ENCODE measurements at regions not wholly inside any gene's neighbourhood (a gene's known extent, or its start where the extent isn't known, plus 50 kb on each side); places are given as distances from the start of the nearest gene placed in this dataset.

GRCh38 chr20:22293886-22294285 lies 290.5 kb downstream of the FOXA2 start:
- Mint-ChIP-seq H3K4me3 (no peak overlapping the region), H3K27me3 (no peaks in the 10 kb centered on the region)

DNA sequence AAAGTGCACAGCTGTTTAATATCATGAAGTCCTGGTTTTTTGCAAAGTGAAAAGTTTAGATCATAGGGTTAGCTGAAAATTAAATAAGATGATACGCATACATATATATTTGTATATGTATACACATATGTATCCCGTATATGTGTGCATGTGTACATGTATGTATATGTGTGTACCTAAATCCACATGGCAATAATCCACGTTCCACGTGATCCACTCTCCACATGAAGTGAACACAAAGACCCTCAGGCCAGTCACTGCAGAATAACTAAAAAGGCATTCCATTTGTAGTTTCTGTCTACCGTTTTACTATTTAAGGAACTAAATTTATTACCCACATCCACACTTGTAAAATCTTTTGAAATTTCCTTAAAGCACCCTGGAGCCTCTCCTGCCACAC lies 294.9 kb downstream of the FOXA2 start:
- no peak overlapping the region for H3K27ac Mint-ChIP-seq
- no peaks in the 10 kb centered on the region for H3K9me3 Mint-ChIP-seq (ENCODE audit: low read depth)
- H3K4me1 Mint-ChIP-seq (ENCODE audit: low read depth), result no peaks in the 10 kb centered on the region
- no peak overlapping the region for H3K4me3 Mint-ChIP-seq
- no peaks in the 10 kb centered on the region for H3K36me3 Mint-ChIP-seq
- H3K27me3 Mint-ChIP-seq, result no peaks in the 10 kb centered on the region

More at GRCh38 chr20:22293886-22294285, 290.5 kb downstream of the FOXA2 start:
- no peaks in the 10 kb centered on the region for H3K9me3 Mint-ChIP-seq (ENCODE audit: low read depth)
- H3K4me1 Mint-ChIP-seq (ENCODE audit: low read depth), result no peaks in the 10 kb centered on the region
- no peaks in the 10 kb centered on the region for H3K36me3 Mint-ChIP-seq
- H3K27ac Mint-ChIP-seq, result no peak overlapping the region

- no peak overlapping the region for H3K27ac Mint-ChIP-seq
- H3K4me1 Mint-ChIP-seq (ENCODE audit: low read depth), result no peaks in the 10 kb centered on the region
- no peaks in the 10 kb centered on the region for H3K36me3 Mint-ChIP-seq
- no peaks in the 10 kb centered on the region for H3K27me3 Mint-ChIP-seq
- no peaks in the 10 kb centered on the region for H3K9me3 Mint-ChIP-seq (ENCODE audit: low read depth)
- H3K4me3 Mint-ChIP-seq, result no peak overlapping the region
These were observed 295.4 kb downstream of the FOXA2 start for GRCh38 chr20:22288957-22289356.

DNA sequence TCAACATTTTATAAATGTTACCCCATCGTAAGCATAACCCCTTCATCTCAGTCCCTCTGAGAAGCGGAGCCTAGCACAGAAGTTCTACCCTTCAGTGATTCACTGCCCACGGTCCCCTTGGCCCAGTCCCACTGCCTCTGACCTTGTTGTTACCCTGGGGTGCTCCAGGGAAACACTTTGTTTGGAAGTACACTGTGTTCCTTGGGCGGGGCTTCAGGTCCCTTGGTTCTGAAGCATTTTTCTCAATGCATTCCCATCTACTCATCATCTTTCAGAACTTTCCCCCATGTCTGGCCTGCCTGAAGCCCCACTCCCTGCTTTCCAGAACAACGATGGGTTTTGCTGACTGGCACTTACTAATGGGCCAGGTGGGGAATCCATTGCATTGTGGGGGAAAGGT lies 296.2 kb downstream of the FOXA2 start:
- no peaks in the 10 kb centered on the region for H3K36me3 Mint-ChIP-seq
- H3K27ac Mint-ChIP-seq, result no peak overlapping the region
- H3K27me3 Mint-ChIP-seq, result no peaks in the 10 kb centered on the region
- no peaks in the 10 kb centered on the region for H3K4me1 Mint-ChIP-seq (ENCODE audit: low read depth)
- no peaks in the 10 kb centered on the region for H3K9me3 Mint-ChIP-seq (ENCODE audit: low read depth)
- H3K4me3 Mint-ChIP-seq, result no peak overlapping the region

DNA sequence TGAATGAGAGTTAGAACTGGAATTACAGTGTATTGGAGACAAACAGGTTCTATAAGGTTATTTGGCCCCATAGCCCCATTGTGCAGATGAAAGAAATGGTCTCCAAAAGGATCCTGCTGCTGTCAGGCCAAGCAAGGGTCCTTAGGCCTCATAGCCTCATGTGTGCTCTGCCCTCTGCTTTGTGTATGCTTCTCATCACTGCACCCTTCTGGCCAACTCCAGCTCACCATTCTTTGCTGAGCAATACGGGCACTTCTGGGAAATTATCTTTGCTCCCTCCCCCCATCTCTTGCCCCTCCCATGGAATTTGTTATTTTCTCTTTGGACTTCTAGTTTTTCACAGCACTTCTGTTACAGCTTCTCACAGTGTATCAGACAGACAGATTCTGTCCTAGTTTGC lies 298.8 kb downstream of the FOXA2 start:
- Mint-ChIP-seq H3K4me1 (ENCODE audit: low read depth) (no peaks in the 10 kb centered on the region), H3K36me3 (no peaks in the 10 kb centered on the region), H3K27me3 (no peaks in the 10 kb centered on the region), H3K4me3 (no peak overlapping the region), H3K9me3 (ENCODE audit: low read depth) (peaks cover 3% of the 10 kb centered on the region), H3K27ac (no peak overlapping the region)

DNA sequence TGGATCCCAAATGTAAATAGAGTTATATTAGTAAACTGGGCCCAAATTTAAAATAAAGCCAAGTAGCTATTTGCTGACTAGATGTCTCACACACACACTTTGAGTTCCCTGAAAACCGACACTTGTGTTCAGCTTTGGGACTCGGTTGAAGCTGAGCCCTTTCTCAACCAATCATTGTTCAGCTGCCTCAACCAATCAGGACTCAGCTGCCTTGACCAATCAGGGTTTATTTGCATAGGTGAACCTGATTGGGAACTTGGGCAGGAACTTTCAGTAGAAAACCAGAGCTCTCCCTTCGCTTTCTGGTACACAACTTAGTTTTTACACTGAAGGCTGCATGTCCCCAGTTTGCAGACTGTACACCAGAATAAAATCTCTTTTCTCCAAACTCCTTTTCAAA lies 301.7 kb downstream of the FOXA2 start:
- H3K27ac Mint-ChIP-seq, result no peak overlapping the region
- peaks cover 3% of the 10 kb centered on the region for H3K9me3 Mint-ChIP-seq (ENCODE audit: low read depth)
- no peaks in the 10 kb centered on the region for H3K27me3 Mint-ChIP-seq
- no peaks in the 10 kb centered on the region for H3K36me3 Mint-ChIP-seq
- no peak overlapping the region for H3K4me3 Mint-ChIP-seq
- H3K4me1 Mint-ChIP-seq (ENCODE audit: low read depth), result no peaks in the 10 kb centered on the region

DNA sequence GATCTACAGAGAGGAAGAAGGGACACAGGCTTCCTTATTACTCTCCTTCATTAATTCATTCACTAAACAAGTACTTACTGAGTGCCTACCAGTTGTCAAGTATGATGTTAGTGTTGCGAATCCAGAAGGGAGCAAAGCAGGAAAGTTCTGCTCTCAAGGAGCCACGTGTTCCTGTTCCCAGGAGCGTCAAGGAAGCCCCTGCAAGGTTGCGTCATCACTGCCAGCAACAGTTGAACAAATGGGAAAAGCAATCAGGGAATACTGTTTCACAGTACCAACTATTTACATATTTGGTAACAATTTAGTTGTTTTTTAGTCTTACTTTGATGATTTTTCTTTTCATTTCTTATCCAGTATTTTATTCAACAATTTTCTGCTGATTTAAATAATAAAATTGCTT lies 310.0 kb downstream of the FOXA2 start:
- Mint-ChIP-seq H3K4me3 (no peak overlapping the region), H3K4me1 (ENCODE audit: low read depth) (no peaks in the 10 kb centered on the region), H3K36me3 (no peaks in the 10 kb centered on the region), H3K27me3 (peaks cover 4% of the 10 kb centered on the region), H3K9me3 (ENCODE audit: low read depth) (peaks cover 5% of the 10 kb centered on the region), H3K27ac (no peak overlapping the region)

GRCh38 chr20:22268675-22269074 lies 315.7 kb downstream of the FOXA2 start:
- Mint-ChIP-seq H3K9me3 (ENCODE audit: low read depth) (peaks cover 8% of the 10 kb centered on the region), H3K36me3 (no peaks in the 10 kb centered on the region), H3K27me3 (peaks cover 2% of the 10 kb centered on the region), H3K27ac (no peak overlapping the region), H3K4me3 (no peak overlapping the region), H3K4me1 (ENCODE audit: low read depth) (no peaks in the 10 kb centered on the region)

- Mint-ChIP-seq H3K36me3 (no peaks in the 10 kb centered on the region), H3K27me3 (no peaks in the 10 kb centered on the region), H3K27ac (no peak overlapping the region), H3K4me1 (ENCODE audit: low read depth) (no peaks in the 10 kb centered on the region), H3K9me3 (ENCODE audit: low read depth) (peaks cover 13% of the 10 kb centered on the region), H3K4me3 (no peak overlapping the region)
These were observed 319.5 kb downstream of the FOXA2 start for GRCh38 chr20:22264917-22265316.

DNA sequence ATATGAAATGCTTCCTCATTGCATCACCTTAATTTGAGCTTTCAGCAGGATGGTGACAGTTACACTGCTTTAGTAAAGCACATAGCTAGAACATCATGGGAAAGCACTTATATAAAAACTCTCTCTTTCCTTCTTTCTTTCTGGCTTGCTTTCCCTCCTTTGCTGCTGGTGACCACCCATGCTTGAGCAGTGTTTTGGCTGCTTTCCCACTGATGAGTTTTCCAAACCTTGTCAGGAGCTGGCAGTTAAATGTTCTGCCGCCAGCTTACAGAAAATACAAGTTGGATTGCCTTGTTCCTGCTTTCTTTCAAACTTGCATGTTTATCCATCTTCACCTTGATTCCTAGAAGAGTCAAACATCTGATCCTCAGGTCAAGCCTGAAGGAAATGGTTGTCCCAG lies 323.9 kb downstream of the FOXA2 start:
- H3K4me1 Mint-ChIP-seq (ENCODE audit: low read depth), result no peaks in the 10 kb centered on the region
- H3K27ac Mint-ChIP-seq, result no peak overlapping the region
- H3K36me3 Mint-ChIP-seq, result no peaks in the 10 kb centered on the region
- no peak overlapping the region for H3K4me3 Mint-ChIP-seq
- peaks cover 8% of the 10 kb centered on the region for H3K9me3 Mint-ChIP-seq (ENCODE audit: low read depth)
- H3K27me3 Mint-ChIP-seq, result no peaks in the 10 kb centered on the region

- Mint-ChIP-seq H3K36me3 (no peaks in the 10 kb centered on the region), H3K4me1 (ENCODE audit: low read depth) (no peaks in the 10 kb centered on the region), H3K9me3 (ENCODE audit: low read depth) (peaks cover 5% of the 10 kb centered on the region), H3K27ac (no peak overlapping the region), H3K4me3 (no peak overlapping the region), H3K27me3 (no peaks in the 10 kb centered on the region)
These were observed 326.5 kb downstream of the FOXA2 start for GRCh38 chr20:22257912-22258311.

- Mint-ChIP-seq H3K27ac (no peak overlapping the region), H3K36me3 (no peaks in the 10 kb centered on the region), H3K4me3 (no peak overlapping the region), H3K4me1 (ENCODE audit: low read depth) (no peaks in the 10 kb centered on the region), H3K9me3 (ENCODE audit: low read depth) (no peaks in the 10 kb centered on the region), H3K27me3 (peaks cover 2% of the 10 kb centered on the region)
These were observed 336.2 kb downstream of the FOXA2 start for GRCh38 chr20:22248051-22248667.

- H3K27ac Mint-ChIP-seq, result no peak overlapping the region
- no peaks in the 10 kb centered on the region for H3K9me3 Mint-ChIP-seq (ENCODE audit: low read depth)
- H3K4me3 Mint-ChIP-seq, result no peak overlapping the region
- H3K36me3 Mint-ChIP-seq, result no peaks in the 10 kb centered on the region
- peaks cover 2% of the 10 kb centered on the region for H3K27me3 Mint-ChIP-seq
- H3K4me1 Mint-ChIP-seq (ENCODE audit: low read depth), result no peaks in the 10 kb centered on the region
These were observed 339.2 kb downstream of the FOXA2 start for GRCh38 chr20:22245139-22245538.

DNA sequence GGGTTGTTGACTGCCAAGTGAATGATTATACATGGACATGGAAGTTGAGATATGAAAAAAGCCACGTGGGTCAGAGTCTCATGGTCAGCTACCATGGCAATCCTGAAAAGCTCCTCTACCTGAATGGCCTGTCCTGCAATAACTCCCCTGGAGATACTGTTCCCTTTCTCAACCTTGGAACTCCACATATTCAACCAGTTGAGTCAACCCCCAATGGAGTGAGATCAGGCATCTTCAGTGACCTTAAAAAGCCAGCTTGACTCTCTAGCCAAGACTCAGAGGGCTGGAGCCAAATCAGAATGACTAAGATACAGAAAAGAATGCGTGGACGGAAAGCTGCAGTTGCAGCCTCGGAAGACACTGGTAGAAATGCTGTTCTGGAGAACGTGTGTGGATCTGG lies 341.3 kb downstream of the FOXA2 start:
- H3K9me3 Mint-ChIP-seq (ENCODE audit: low read depth), result peaks cover 5% of the 10 kb centered on the region
- H3K36me3 Mint-ChIP-seq, result no peaks in the 10 kb centered on the region
- H3K4me3 Mint-ChIP-seq, result no peak overlapping the region
- H3K4me1 Mint-ChIP-seq (ENCODE audit: low read depth), result no peaks in the 10 kb centered on the region
- H3K27ac Mint-ChIP-seq, result no peak overlapping the region
- no peaks in the 10 kb centered on the region for H3K27me3 Mint-ChIP-seq

GRCh38 chr20:22241609-22242008 lies 342.8 kb downstream of the FOXA2 start:
- Mint-ChIP-seq H3K4me1 (ENCODE audit: low read depth) (no peaks in the 10 kb centered on the region), H3K36me3 (no peaks in the 10 kb centered on the region), H3K27ac (no peak overlapping the region), H3K9me3 (ENCODE audit: low read depth) (peaks cover 5% of the 10 kb centered on the region), H3K4me3 (no peak overlapping the region), H3K27me3 (no peaks in the 10 kb centered on the region)

- no peaks in the 10 kb centered on the region for H3K36me3 Mint-ChIP-seq
- H3K9me3 Mint-ChIP-seq (ENCODE audit: low read depth), result no peaks in the 10 kb centered on the region
- H3K4me1 Mint-ChIP-seq (ENCODE audit: low read depth), result no peaks in the 10 kb centered on the region
- no peak overlapping the region for H3K4me3 Mint-ChIP-seq
- peaks cover 2% of the 10 kb centered on the region for H3K27me3 Mint-ChIP-seq
- H3K27ac Mint-ChIP-seq, result no peak overlapping the region
These were observed 351.4 kb downstream of the FOXA2 start for GRCh38 chr20:22232923-22233322.

Measured in activated naive CD8-positive, alpha-beta T cell (primary cell).